ENCODE measurements at regions not wholly inside any gene's neighbourhood (a gene's known extent, or its start where the extent isn't known, plus 50 kb on each side); places are given as distances from the start of the nearest gene placed in this dataset.

DNA sequence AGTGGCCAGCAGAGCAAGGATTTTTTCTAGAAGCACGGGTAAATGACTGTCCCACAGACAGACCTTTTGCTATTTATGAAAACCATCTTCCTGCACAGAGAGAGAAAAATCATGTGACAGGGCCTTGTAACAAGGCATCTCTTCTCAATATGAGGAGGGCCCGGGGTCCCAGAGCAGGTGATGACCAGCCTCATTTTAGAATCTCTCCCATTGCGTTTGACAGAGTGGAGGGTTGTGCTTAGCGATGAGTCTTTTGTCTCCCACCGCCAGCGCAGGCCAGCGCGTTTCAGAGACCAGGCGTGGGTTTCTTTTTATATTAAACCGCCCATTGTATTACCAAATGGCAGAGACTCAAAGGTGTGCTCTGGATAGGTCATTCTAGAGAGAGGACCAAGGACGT is 97.4 kb upstream of the UBL3 start:
- no peak for TF ChIP-seq TAF1 (IDR thresholded peaks at IDR 0.05; ENCODE audit: low read depth)
- no peak for TF ChIP-seq ZBTB7A (IDR thresholded peaks at IDR 0.05; ENCODE audit: low read depth)
- no peak for TF ChIP-seq TCF12 (IDR thresholded peaks at IDR 0.05; ENCODE audit: low read depth)
- no peak for TF ChIP-seq RAD21 (IDR thresholded peaks at IDR 0.05; ENCODE audit: low read depth)
- TF ChIP-seq CEBPB (IDR thresholded peaks at IDR 0.05), result no peak
- TF ChIP-seq EP300 (IDR thresholded peaks at IDR 0.05; ENCODE audit: borderline replicate concordance), result no peak
- no peak for TF ChIP-seq FOXM1 (IDR thresholded peaks at IDR 0.05; ENCODE audit: borderline replicate concordance, low read depth)
- TF ChIP-seq, protein P1, sequence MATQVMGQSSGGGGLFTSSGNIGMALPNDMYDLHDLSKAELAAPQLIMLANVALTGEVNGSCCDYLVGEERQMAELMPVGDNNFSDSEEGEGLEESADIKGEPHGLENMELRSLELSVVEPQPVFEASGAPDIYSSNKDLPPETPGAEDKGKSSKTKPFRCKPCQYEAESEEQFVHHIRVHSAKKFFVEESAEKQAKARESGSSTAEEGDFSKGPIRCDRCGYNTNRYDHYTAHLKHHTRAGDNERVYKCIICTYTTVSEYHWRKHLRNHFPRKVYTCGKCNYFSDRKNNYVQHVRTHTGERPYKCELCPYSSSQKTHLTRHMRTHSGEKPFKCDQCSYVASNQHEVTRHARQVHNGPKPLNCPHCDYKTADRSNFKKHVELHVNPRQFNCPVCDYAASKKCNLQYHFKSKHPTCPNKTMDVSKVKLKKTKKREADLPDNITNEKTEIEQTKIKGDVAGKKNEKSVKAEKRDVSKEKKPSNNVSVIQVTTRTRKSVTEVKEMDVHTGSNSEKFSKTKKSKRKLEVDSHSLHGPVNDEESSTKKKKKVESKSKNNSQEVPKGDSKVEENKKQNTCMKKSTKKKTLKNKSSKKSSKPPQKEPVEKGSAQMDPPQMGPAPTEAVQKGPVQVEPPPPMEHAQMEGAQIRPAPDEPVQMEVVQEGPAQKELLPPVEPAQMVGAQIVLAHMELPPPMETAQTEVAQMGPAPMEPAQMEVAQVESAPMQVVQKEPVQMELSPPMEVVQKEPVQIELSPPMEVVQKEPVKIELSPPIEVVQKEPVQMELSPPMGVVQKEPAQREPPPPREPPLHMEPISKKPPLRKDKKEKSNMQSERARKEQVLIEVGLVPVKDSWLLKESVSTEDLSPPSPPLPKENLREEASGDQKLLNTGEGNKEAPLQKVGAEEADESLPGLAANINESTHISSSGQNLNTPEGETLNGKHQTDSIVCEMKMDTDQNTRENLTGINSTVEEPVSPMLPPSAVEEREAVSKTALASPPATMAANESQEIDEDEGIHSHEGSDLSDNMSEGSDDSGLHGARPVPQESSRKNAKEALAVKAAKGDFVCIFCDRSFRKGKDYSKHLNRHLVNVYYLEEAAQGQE (IDR thresholded peaks at IDR 0.05; ENCODE audit: low read depth), result no peak
- TF ChIP-seq NFIC (IDR thresholded peaks at IDR 0.05), result no peak
- TF ChIP-seq TEAD4 (IDR thresholded peaks at IDR 0.05), result no peak
- TF ChIP-seq CREB1 (IDR thresholded peaks at IDR 0.05; ENCODE audit: low read depth), result no peak
- no peak for TF ChIP-seq YY1 (IDR thresholded peaks at IDR 0.05; ENCODE audit: low read depth)
- TF ChIP-seq, protein P2, sequence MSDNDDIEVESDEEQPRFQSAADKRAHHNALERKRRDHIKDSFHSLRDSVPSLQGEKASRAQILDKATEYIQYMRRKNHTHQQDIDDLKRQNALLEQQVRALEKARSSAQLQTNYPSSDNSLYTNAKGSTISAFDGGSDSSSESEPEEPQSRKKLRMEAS (IDR thresholded peaks at IDR 0.05), result no peak

DNA sequence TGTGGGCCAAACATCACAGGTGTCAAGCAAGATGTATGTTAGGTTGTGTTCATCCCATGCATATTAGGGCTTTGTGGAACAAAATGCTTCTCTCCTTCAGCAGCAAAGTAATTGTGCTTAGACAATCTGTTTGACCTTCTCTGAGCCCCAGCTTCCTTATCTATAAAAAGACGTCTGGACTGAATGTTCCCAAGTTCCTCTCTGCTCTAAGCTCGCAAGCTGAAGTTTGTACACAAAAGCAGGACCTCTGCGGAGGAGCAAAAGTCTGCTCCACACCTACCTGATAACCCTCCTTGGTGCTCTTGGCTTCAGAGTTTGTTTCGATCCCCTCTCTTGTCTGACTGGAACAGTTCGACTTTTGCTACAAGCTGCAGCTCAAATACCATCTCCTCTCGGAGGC is 95.7 kb upstream of the UBL3 start:
- TF ChIP-seq NFIC (IDR thresholded peaks at IDR 0.05), result no peak
- no peak for TF ChIP-seq EGR1 (IDR thresholded peaks at IDR 0.05)
- TF ChIP-seq CEBPB (IDR thresholded peaks at IDR 0.05), result no peak
- TF ChIP-seq, protein P2 (IDR thresholded peaks at IDR 0.05), result no peak

GRCh38 chr13:29943686-29944085 is 93.3 kb upstream of the UBL3 start:
- TF ChIP-seq CREB1 (IDR thresholded peaks at IDR 0.05; ENCODE audit: low read depth) (no peak), CEBPB (IDR thresholded peaks at IDR 0.05) (no peak), NFIC (IDR thresholded peaks at IDR 0.05) (no peak)
- TF ChIP-seq, protein P1 (IDR thresholded peaks at IDR 0.05; ENCODE audit: low read depth), result no peak

DNA sequence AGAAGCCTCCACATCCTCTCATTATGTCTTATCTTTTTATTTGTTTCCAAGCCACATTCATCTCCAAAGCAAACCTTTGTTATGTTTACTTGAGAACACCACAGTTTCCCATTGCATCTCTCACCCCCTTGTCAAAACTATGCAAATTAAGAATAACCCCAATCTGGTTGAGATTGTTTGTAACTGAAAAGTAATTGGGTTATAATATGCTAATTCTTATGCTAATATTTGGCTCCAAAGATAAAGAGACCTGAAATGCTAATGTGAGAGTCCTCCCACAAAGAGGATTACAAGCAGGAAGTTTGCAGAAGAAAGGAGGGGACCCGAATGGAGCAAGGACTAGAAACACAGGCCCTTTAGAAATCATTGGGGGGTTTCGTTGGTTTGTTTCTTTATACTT is 92.9 kb upstream of the UBL3 start:
- TF ChIP-seq ZBTB7A (IDR thresholded peaks at IDR 0.05; ENCODE audit: low read depth) (no peak), FOXM1 (IDR thresholded peaks at IDR 0.05; ENCODE audit: borderline replicate concordance, low read depth) (no peak), TEAD4 (IDR thresholded peaks at IDR 0.05) (no peak), YY1 (IDR thresholded peaks at IDR 0.05; ENCODE audit: low read depth) (no peak), TAF1 (IDR thresholded peaks at IDR 0.05; ENCODE audit: low read depth) (no peak)

DNA sequence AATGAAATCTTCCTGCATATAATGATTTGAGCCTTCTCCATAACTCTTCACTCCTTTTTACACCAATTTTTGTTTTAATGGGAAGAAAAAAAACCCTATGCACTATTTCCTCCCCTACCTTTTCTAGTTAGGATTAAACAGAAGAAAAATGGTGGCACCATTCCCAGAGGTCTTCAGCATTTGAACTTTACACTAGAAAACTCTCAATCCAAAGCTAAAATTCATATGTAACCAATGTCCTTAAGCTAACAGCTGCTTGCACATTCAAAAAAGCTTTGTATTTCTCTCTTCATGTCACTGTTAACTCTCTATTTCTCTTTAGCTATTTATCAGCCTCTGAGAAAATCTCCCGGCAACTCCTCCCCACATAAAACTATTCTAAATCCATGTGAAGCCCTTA is 90.3 kb upstream of the UBL3 start:
- TF ChIP-seq EGR1 (IDR thresholded peaks at IDR 0.05), result no peak
- TF ChIP-seq, protein P1 (IDR thresholded peaks at IDR 0.05; ENCODE audit: low read depth), result no peak
- no peak for TF ChIP-seq CEBPB (IDR thresholded peaks at IDR 0.05)
- no peak for TF ChIP-seq TAF1 (IDR thresholded peaks at IDR 0.05; ENCODE audit: low read depth)
- no peak for TF ChIP-seq USF1 (IDR thresholded peaks at IDR 0.05)
- TF ChIP-seq EP300 (IDR thresholded peaks at IDR 0.05; ENCODE audit: borderline replicate concordance), result no peak
- no peak for TF ChIP-seq ZBTB7A (IDR thresholded peaks at IDR 0.05; ENCODE audit: low read depth)
- TF ChIP-seq CREB1 (IDR thresholded peaks at IDR 0.05; ENCODE audit: low read depth), result no peak
- no peak for TF ChIP-seq YY1 (IDR thresholded peaks at IDR 0.05; ENCODE audit: low read depth)
- TF ChIP-seq FOXM1 (IDR thresholded peaks at IDR 0.05; ENCODE audit: borderline replicate concordance, low read depth), result no peak

- TF ChIP-seq EP300 (IDR thresholded peaks at IDR 0.05; ENCODE audit: borderline replicate concordance), result no peak
- TF ChIP-seq RAD21 (IDR thresholded peaks at IDR 0.05; ENCODE audit: low read depth), result no peak
- no peak for TF ChIP-seq CEBPB (IDR thresholded peaks at IDR 0.05)
- TF ChIP-seq CREB1 (IDR thresholded peaks at IDR 0.05; ENCODE audit: low read depth), result no peak
- no peak for TF ChIP-seq EGR1 (IDR thresholded peaks at IDR 0.05)
- no peak for TF ChIP-seq USF1 (IDR thresholded peaks at IDR 0.05)
- TF ChIP-seq TEAD4 (IDR thresholded peaks at IDR 0.05), result no peak
- TF ChIP-seq FOXM1 (IDR thresholded peaks at IDR 0.05; ENCODE audit: borderline replicate concordance, low read depth), result no peak
- no peak for TF ChIP-seq TCF12 (IDR thresholded peaks at IDR 0.05; ENCODE audit: low read depth)
- no peak for TF ChIP-seq YY1 (IDR thresholded peaks at IDR 0.05; ENCODE audit: low read depth)
- TF ChIP-seq TAF1 (IDR thresholded peaks at IDR 0.05; ENCODE audit: low read depth), result no peak
Measured at GRCh38 chr13:29939158-29939557, 88.7 kb upstream of the UBL3 start.

Data from Ishikawa (cell line).